ENCODE measurements at regions not wholly inside any gene's neighbourhood (a gene's known extent, or its start where the extent isn't known, plus 50 kb on each side); places are given as distances from the start of the nearest gene placed in this dataset.

GRCh38 chr14:38868399-38869290 is 234.4 kb downstream of the SEC23A start:
- no peaks in the 10 kb centered on the region for H3K27me3 ChIP-seq (ENCODE audit: low read depth, low read length)
- H2AFZ ChIP-seq (ENCODE audit: low read depth, low read length) = peak overlapping the region; percentile 56
- H3K4me1 ChIP-seq (ENCODE audit: low read length) = peaks cover 5% of the 10 kb centered on the region
- H3K9ac ChIP-seq (ENCODE audit: low read length) = no peak overlapping the region
- H3K9me3 ChIP-seq (ENCODE audit: insufficient read depth, low read length) = no peaks in the 10 kb centered on the region
- no peak overlapping the region for H3K4me3 ChIP-seq (ENCODE audit: low read length)
- no peak overlapping the region for H3K27ac ChIP-seq (ENCODE audit: low read length)
- H3K79me2 ChIP-seq (ENCODE audit: low read length) = no peaks in the 10 kb centered on the region
- peak overlapping the region; percentile 17 for H3K4me2 ChIP-seq (ENCODE audit: low read length)
- H4K20me1 ChIP-seq (ENCODE audit: insufficient read depth, low read length) = no peaks in the 10 kb centered on the region
- H3K36me3 ChIP-seq (replicated peaks; ENCODE audit: low read depth, low read length) = no peaks in the 10 kb centered on the region
- TF ChIP-seq EZH2phosphoT487 (IDR thresholded peaks at IDR 0.05; ENCODE audit: low read depth) = no peak
- TF ChIP-seq CTCF (IDR thresholded peaks at IDR 0.05; ENCODE audit: low read depth, low read length) = no peak

GRCh38 chr14:38867561-38868150 is 235.4 kb downstream of the SEC23A start:
- Histone ChIP-seq H3K36me3 (replicated peaks; ENCODE audit: low read depth, low read length) (no peaks in the 10 kb centered on the region), H3K27me3 (ENCODE audit: low read depth, low read length) (no peaks in the 10 kb centered on the region), H3K4me1 (ENCODE audit: low read length) (no peaks in the 10 kb centered on the region; the same call in 1 of the 2 replicates), H2AFZ (ENCODE audit: low read depth, low read length) (no peak overlapping the region), H3K79me2 (ENCODE audit: low read length) (no peaks in the 10 kb centered on the region), H3K9ac (ENCODE audit: low read length) (no peak overlapping the region), H4K20me1 (ENCODE audit: insufficient read depth, low read length) (no peaks in the 10 kb centered on the region), H3K4me2 (ENCODE audit: low read length) (no peak overlapping the region), H3K27ac (ENCODE audit: low read length) (no peak overlapping the region), H3K4me3 (ENCODE audit: low read length) (no peak overlapping the region), H3K9me3 (ENCODE audit: insufficient read depth, low read length) (no peaks in the 10 kb centered on the region)
- TF ChIP-seq EZH2phosphoT487 (IDR thresholded peaks at IDR 0.05; ENCODE audit: low read depth) (no peak), CTCF (IDR thresholded peaks at IDR 0.05; ENCODE audit: low read depth, low read length) (peak; percentile 93)

- Histone ChIP-seq H3K4me3 (ENCODE audit: low read length) (no peak overlapping the region), H3K9ac (ENCODE audit: low read length) (no peak overlapping the region), H3K27ac (ENCODE audit: low read length) (no peak overlapping the region), H4K20me1 (ENCODE audit: insufficient read depth, low read length) (no peaks in the 10 kb centered on the region), H3K36me3 (replicated peaks; ENCODE audit: low read depth, low read length) (no peaks in the 10 kb centered on the region), H3K79me2 (ENCODE audit: low read length) (no peaks in the 10 kb centered on the region), H3K4me2 (ENCODE audit: low read length) (no peak overlapping the region), H3K27me3 (ENCODE audit: low read depth, low read length) (no peaks in the 10 kb centered on the region), H3K4me1 (ENCODE audit: low read length) (no peaks in the 10 kb centered on the region; the same call in 1 of the 2 replicates), H3K9me3 (ENCODE audit: insufficient read depth, low read length) (no peaks in the 10 kb centered on the region), H2AFZ (ENCODE audit: low read depth, low read length) (no peak overlapping the region)
- no peak for TF ChIP-seq CTCF (IDR thresholded peaks at IDR 0.05; ENCODE audit: low read depth, low read length)
- no peak for TF ChIP-seq EZH2phosphoT487 (IDR thresholded peaks at IDR 0.05; ENCODE audit: low read depth)
Measured at GRCh38 chr14:38866461-38866860, 236.6 kb downstream of the SEC23A start.

- no peak for TF ChIP-seq CTCF (IDR thresholded peaks at IDR 0.05; ENCODE audit: low read depth, low read length)
- TF ChIP-seq EZH2phosphoT487 (IDR thresholded peaks at IDR 0.05; ENCODE audit: low read depth) = no peak
- H3K4me3 ChIP-seq (ENCODE audit: low read length) = no peak overlapping the region
Measured at GRCh38 chr14:38862366-38862765, 240.7 kb downstream of the SEC23A start.

More at GRCh38 chr14:38862366-38862765, 240.7 kb downstream of the SEC23A start:
- Histone ChIP-seq H3K27me3 (ENCODE audit: low read depth, low read length) (no peaks in the 10 kb centered on the region), H3K9ac (ENCODE audit: low read length) (no peak overlapping the region), H3K4me1 (ENCODE audit: low read length) (no peaks in the 10 kb centered on the region), H3K36me3 (replicated peaks; ENCODE audit: low read depth, low read length) (no peaks in the 10 kb centered on the region), H3K4me2 (ENCODE audit: low read length) (no peak overlapping the region), H2AFZ (ENCODE audit: low read depth, low read length) (no peak overlapping the region), H3K27ac (ENCODE audit: low read length) (no peak overlapping the region), H4K20me1 (ENCODE audit: insufficient read depth, low read length) (no peaks in the 10 kb centered on the region), H3K79me2 (ENCODE audit: low read length) (no peaks in the 10 kb centered on the region), H3K9me3 (ENCODE audit: insufficient read depth, low read length) (no peaks in the 10 kb centered on the region)

Measured in OCI-LY3 (cell line).